ENCODE measurements at regions not wholly inside any gene's neighbourhood (a gene's known extent, or its start where the extent isn't known, plus 50 kb on each side); places are given as distances from the start of the nearest gene placed in this dataset.
A peak's percentile ranks its signal among the peaks of the same experiment; 100 is the strongest.

GRCh38 chr19:5228490-5228889 lies 112.1 kb downstream of the PTPRS start:
- Histone ChIP-seq H3K4me3 (ENCODE audit: low read length) (no peak overlapping the region), H3K9me3 (ENCODE audit: control insufficient read depth in 1 of 2, insufficient read depth in 1 of 2, low read length in 2 of 2) (peaks cover 0 to 11% of the 10 kb centered on the region in 2 experiments), H3K27me3 (ENCODE audit: control insufficient read depth in 1 of 2, insufficient read depth in 2 of 2, low read length in 2 of 2) (peaks cover 3 to 7% of the 10 kb centered on the region in 2 experiments), H3K27ac (ENCODE audit: low read depth in 1 of 2, low read length in 2 of 2) (no peak overlapping the region), H3K36me3 (ENCODE audit: insufficient read depth, low read length) (no peaks in the 10 kb centered on the region), H3K4me1 (ENCODE audit: insufficient read depth, low read length) (no peaks in the 10 kb centered on the region)
- TF ChIP-seq, protein P1, sequence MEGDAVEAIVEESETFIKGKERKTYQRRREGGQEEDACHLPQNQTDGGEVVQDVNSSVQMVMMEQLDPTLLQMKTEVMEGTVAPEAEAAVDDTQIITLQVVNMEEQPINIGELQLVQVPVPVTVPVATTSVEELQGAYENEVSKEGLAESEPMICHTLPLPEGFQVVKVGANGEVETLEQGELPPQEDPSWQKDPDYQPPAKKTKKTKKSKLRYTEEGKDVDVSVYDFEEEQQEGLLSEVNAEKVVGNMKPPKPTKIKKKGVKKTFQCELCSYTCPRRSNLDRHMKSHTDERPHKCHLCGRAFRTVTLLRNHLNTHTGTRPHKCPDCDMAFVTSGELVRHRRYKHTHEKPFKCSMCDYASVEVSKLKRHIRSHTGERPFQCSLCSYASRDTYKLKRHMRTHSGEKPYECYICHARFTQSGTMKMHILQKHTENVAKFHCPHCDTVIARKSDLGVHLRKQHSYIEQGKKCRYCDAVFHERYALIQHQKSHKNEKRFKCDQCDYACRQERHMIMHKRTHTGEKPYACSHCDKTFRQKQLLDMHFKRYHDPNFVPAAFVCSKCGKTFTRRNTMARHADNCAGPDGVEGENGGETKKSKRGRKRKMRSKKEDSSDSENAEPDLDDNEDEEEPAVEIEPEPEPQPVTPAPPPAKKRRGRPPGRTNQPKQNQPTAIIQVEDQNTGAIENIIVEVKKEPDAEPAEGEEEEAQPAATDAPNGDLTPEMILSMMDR (IDR thresholded peaks at IDR 0.05), result no peak
- Mint-ChIP-seq H3K4me3 (peak overlapping the region; percentile 15), H3K36me3 (ENCODE audit: low read depth) (no peaks in the 10 kb centered on the region), H3K9me3 (no peaks in the 10 kb centered on the region), H3K27me3 (peaks cover 30% of the 10 kb centered on the region), H3K27ac (no peak overlapping the region), H3K4me1 (ENCODE audit: low read depth) (no peaks in the 10 kb centered on the region)
- intact Hi-C loops (cut with DNase I, micrococcal nuclease), result no loop called here
- DNase-seq (no peak), ATAC-seq (ENCODE audit: poor library complexity) (no peak)
- POLR2A ChIA-PET, result no interaction called here
- CTCF ChIA-PET, result no interaction called here

- Histone ChIP-seq H3K4me1 (ENCODE audit: insufficient read depth, low read length) (no peaks in the 10 kb centered on the region), H3K9me3 (ENCODE audit: control insufficient read depth in 1 of 2, insufficient read depth in 1 of 2, low read length in 2 of 2) (peaks cover 0 to 5% of the 10 kb centered on the region in 2 experiments), H3K27me3 (ENCODE audit: control insufficient read depth in 1 of 2, insufficient read depth in 2 of 2, low read length in 2 of 2) (peaks cover 3 to 7% of the 10 kb centered on the region in 2 experiments), H3K27ac (ENCODE audit: low read depth in 1 of 2, low read length in 2 of 2) (no peak overlapping the region), H3K36me3 (ENCODE audit: insufficient read depth, low read length) (no peaks in the 10 kb centered on the region), H3K4me3 (ENCODE audit: low read length) (no peak overlapping the region)
- Mint-ChIP-seq H3K27me3 (peaks cover 30% of the 10 kb centered on the region), H3K4me1 (ENCODE audit: low read depth) (no peaks in the 10 kb centered on the region), H3K4me3 (no peak overlapping the region), H3K27ac (no peak overlapping the region), H3K9me3 (no peaks in the 10 kb centered on the region), H3K36me3 (ENCODE audit: low read depth) (no peaks in the 10 kb centered on the region)
- TF ChIP-seq, protein P1 (IDR thresholded peaks at IDR 0.05), result peak; percentile 20
- ChIA-PET POLR2A (no interaction called here), CTCF (interaction anchor here (0.6 kb wide), 1 partner anchor 1489 kb away, joined by 5 read pairs; no protein-coding TSS in a partner anchor)
- no peak for DNase-seq
- intact Hi-C loops (cut with DNase I, micrococcal nuclease), result no loop called here
- ATAC-seq (ENCODE audit: poor library complexity), result no peak
Observed at GRCh38 chr19:5225486-5226345, 114.9 kb downstream of the PTPRS start.

DNA sequence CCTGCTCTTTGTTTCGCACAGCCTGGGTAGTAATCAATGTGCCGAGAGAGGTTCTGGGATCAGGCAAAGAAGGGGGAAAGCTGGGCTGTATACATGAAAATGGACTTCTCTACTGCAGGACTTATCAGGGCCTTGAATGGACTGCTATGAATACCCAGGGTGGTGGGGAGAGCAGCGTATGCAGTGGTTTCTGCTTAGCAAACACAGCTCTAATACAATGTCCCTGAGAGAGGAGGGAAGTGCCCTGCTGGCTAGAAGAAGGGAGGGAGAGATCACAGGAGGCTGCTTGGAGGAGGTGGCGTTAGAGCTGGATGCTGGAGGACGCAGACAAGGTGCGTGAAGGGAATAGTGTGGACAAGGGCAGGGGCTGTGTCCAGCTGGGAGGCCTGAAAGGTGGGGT lies 116.1 kb downstream of the PTPRS start:
- Mint-ChIP-seq H3K27ac (no peak overlapping the region), H3K36me3 (ENCODE audit: low read depth) (no peaks in the 10 kb centered on the region), H3K9me3 (no peaks in the 10 kb centered on the region), H3K4me1 (ENCODE audit: low read depth) (no peaks in the 10 kb centered on the region), H3K4me3 (no peak overlapping the region), H3K27me3 (peaks cover 25% of the 10 kb centered on the region)
- DNase-seq, result no peak
- ATAC-seq (ENCODE audit: poor library complexity), result no peak
- H3K27me3 ChIP-seq (ENCODE audit: control insufficient read depth in 1 of 2, insufficient read depth in 2 of 2, low read length in 2 of 2), result peaks cover 3 to 7% of the 10 kb centered on the region in 2 experiments
- ChIA-PET CTCF (no interaction called here), POLR2A (no interaction called here)
- H3K4me1 ChIP-seq (ENCODE audit: insufficient read depth, low read length), result no peaks in the 10 kb centered on the region
- no peak overlapping the region for H3K4me3 ChIP-seq (ENCODE audit: low read length)
- intact Hi-C loops (cut with DNase I, micrococcal nuclease), result no loop called here
- no peaks in the 10 kb centered on the region for H3K36me3 ChIP-seq (ENCODE audit: insufficient read depth, low read length)
- peaks cover 0 to 11% of the 10 kb centered on the region in 2 experiments for H3K9me3 ChIP-seq (ENCODE audit: control insufficient read depth in 1 of 2, insufficient read depth in 1 of 2, low read length in 2 of 2)
- no peak overlapping the region for H3K27ac ChIP-seq (ENCODE audit: low read depth in 1 of 2, low read length in 2 of 2)
- TF ChIP-seq, protein P1 (IDR thresholded peaks at IDR 0.05), result no peak
